NCI-H526 (cell line): ENCODE measurements at regions not wholly inside any gene's neighbourhood (a gene's known extent, or its start where the extent isn't known, plus 50 kb on each side); places are given as distances from the start of the nearest gene placed in this dataset.

Experiments
- DNase-seq, 2 experiments: peaks; one replicate each; lab custom pipeline; 2025; lab: John Stamatoyannopoulos, UW

DNA sequence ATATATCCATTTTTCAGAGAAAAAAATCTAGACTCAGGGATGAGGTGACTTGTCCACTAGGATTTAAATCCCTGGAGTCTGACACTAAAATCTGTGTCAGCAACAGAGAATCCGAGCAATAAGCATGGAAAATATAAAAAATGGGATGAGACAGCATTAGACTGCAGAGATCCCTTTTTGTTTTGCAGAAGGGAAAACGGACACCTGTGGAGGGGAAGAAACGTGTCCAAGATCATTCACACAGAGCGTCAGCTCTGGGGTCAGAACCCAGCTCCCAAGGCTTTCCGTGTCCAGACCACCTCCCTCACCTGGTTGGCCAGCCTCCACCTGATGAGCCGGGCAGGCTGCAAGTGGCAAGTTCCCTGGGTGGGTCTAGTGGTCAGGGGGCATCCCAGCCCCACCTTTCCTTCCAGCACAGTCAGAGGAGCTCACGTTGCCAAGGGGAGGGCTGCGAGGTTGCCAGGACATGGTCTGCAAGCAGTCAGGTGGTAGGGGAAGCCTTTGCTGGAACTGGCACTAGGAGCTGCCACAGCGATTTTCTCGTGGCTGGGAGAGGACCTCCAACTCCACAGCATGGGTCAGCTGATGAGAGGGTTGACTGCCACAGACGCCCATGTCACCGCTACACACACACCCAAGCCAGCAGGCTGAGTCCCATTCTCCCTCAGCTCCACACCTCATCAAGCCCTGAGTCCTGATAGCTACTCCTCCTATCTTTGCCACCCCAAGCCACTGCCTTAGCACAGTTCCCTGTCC is 65.9 kb upstream of the CPLX2 start:
- no peak for DNase-seq

- DNase-seq, result no peak
Observed at GRCh38 chr5:175808711-175809110, 62.7 kb upstream of the CPLX2 start.

- DNase-seq, result no peak
Observed at GRCh38 chr5:175809531-175810121, 61.8 kb upstream of the CPLX2 start.

GRCh38 chr5:175810457-175810856 is 60.9 kb upstream of the CPLX2 start:
- DNase-seq, result no peak

- no peak for DNase-seq
Observed at GRCh38 chr5:175811589-175811988, 59.8 kb upstream of the CPLX2 start.

DNA sequence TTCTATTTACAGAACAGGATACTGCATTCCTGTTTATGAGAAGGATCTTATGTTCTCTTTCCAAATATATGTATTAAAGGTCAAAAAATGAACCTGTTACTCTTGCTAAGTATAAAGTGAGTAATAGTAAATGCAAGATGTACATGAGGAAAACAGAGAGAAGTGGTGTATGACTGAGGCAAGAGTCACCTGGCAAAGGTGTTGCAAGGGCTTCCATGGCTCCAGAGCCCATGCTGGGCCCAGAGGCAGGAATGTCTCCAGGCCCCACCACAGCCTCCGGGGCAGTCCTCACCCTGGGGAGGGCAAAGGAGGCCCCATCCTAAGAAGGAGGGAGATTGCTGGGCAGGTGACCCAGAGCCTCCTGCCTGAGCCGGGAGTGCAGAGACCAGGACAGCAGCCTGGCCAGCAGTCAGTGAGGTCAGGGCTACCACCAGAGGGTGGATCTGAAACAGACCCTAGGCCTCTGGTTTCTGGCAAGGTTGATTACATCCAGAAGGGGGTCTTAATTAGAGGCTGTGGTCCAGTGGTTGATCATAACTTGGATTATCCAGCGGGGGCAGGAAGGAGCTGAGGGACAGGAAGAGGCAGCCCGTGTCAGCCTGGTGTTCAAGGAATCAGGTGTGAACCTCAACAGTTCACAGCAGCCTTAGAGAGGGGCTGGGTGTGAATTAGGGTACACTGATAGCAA is 57.3 kb upstream of the CPLX2 start:
- no peak for DNase-seq

DNA sequence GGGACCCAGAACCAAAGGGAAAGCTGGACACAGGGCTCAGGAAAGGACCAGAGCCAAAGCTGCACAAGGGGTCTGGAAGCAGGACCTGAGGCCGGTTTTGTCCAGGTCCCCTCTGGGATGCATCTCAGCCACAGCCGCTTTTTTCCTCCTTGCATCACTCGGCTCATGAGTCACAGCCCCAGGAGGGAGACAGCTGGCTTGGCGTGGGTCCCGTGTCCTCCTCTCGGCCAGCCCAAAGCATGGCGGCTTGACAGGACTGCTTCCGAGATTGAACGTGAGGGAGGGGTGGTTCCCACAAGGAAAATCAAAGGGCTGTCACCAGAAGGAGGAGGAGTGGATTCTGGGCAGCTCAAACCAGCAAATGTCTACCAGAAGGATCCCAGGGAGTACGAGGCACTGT is 56.7 kb upstream of the CPLX2 start:
- DNase-seq, result no peak

DNA sequence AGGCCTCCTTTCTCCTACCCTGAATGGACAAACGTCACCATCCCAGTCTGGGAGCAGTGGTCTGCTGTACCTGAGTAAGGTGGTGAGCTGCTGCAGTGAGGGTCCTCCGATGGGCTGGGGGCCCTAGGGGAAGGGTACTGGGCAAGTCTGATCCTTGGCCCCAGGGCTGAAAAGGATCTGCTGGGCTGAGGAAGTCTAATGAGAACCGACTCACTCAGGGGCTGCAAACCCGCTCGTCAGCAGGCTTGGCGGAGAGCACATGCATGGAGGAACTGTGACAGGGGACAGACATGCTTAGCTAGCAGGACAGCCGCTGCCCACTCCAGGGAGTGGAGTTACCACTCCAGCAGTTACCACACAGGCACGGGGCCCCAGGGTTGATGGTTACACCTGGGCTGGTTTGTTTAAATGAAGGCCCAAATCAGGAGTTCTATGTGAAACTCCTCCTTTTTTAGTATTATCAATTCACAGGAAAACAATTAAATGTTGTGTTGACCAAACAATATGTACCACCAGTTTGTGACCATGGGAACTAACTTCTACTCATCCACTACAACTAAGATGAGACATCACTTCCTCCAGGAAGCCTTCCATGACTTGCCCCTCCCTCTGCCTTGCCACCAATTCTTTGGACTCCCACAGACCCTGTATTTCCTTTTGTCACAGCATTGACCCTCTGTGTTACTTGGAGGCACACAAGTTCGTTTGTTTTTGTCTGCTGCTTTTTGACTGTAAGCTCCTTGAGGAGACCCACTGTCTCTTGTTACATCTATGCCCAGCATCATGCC is 56.1 kb upstream of the CPLX2 start:
- DNase-seq, result no peak

DNA sequence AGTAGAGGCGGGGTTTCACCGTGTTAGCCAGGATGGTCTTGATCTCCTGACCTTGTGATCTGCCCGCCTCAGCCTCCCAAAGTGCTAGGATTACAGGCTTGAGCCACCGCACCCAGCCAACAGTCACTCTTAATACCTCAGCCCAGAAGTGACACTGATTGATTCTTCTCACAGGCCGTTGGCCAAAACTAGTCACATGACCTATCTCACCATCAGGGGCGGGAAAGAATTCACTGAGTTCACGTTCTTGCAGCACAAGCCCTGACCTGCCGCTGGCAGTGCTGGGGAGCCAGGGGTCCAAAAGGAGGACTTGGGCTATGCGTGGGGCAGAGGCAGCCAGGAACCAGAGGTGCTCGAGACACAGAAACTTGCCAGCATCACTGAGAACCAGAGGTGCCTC is 55.0 kb upstream of the CPLX2 start:
- no peak for DNase-seq

GRCh38 chr5:175819090-175819425 is 52.3 kb upstream of the CPLX2 start:
- no peak for DNase-seq

- DNase-seq, result no peak
Observed at GRCh38 chr5:175820230-175820629, 51.1 kb upstream of the CPLX2 start.
